ENCODE measurements at regions not wholly inside any gene's neighbourhood (a gene's known extent, or its start where the extent isn't known, plus 50 kb on each side); places are given as distances from the start of the nearest gene placed in this dataset.

GRCh38 chr9:30015073-30015472 is 2369.4 kb upstream of the ACO1 start:
- DNase-seq (ENCODE audit: extremely low read depth in 1 of 4, low spot score in 3 of 4) = no peak
- in situ Hi-C loops (cut with MboI) = no loop called here
- intact Hi-C loops (cut with micrococcal nuclease) = no loop called here
- no TSS peak for BruUV-seq (replicated peaks)
- no peak overlapping the region for H3K9ac ChIP-seq (ENCODE audit: insufficient read depth in 1 of 2, low read depth in 2 of 2, low read length in 2 of 2)
- H3K27me3 ChIP-seq (ENCODE audit: control insufficient read depth in 2 of 2, insufficient read depth in 2 of 2, low read length in 2 of 2) = no peaks in the 10 kb centered on the region
- TF ChIP-seq THAP12 (CRISPR knock-in tag; IDR thresholded peaks at IDR 0.05) = no peak
- TF ChIP-seq GTF2B (IDR thresholded peaks at IDR 0.05; ENCODE audit: extremely low read depth, insufficient read length) = no peak
- TF ChIP-seq CREB5 (CRISPR knock-in tag; IDR thresholded peaks at IDR 0.05) = no peak
- TF ChIP-seq CBFA2T2 (conservative IDR thresholded peaks at IDR 0.05) = no peak
- no peak for TF ChIP-seq HDAC6 (IDR thresholded peaks at IDR 0.05; ENCODE audit: low read depth, low read length)
- TF ChIP-seq NKRF (IDR thresholded peaks at IDR 0.05; ENCODE audit: borderline replicate concordance) = no peak
- no peak for TF ChIP-seq ZNF551 (CRISPR knock-in tag; IDR thresholded peaks at IDR 0.05)
- TF ChIP-seq MIER1 (IDR thresholded peaks at IDR 0.05; ENCODE audit: low read depth) = no peak
- no peak for TF ChIP-seq TEAD1 (CRISPR knock-in tag; IDR thresholded peaks at IDR 0.05)
- no peak for TF ChIP-seq IRF1 (CRISPR knock-in tag; IDR thresholded peaks at IDR 0.05; ENCODE audit: borderline replicate concordance)
- no peak for TF ChIP-seq KLF1 (tag; IDR thresholded peaks at IDR 0.05)
- no peak for TF ChIP-seq HLTF (IDR thresholded peaks at IDR 0.05)
- no peak for TF ChIP-seq ELK3 (CRISPR knock-in tag; IDR thresholded peaks at IDR 0.05)
- no peak for ATAC-seq
- no peaks in the 10 kb centered on the region for H3K36me3 ChIP-seq (ENCODE audit: control insufficient read depth, insufficient read depth, low read length)
- FAIRE-seq = no peak
- no peaks in the 10 kb centered on the region for H3K4me1 ChIP-seq (replicated peaks in 1 of 2; ENCODE audit: control insufficient read depth in 2 of 2, insufficient read depth in 2 of 2, low read length in 2 of 2)
- H2AFZ ChIP-seq (ENCODE audit: low read depth, low read length) = no peak overlapping the region
- no peaks in the 10 kb centered on the region for H3K9me1 ChIP-seq (ENCODE audit: control insufficient read depth, insufficient read depth, low read length)
- H3K27ac ChIP-seq (ENCODE audit: extremely low read depth, low read depth, low read length) = no peak overlapping the region
- H3K4me3 ChIP-seq = no peak overlapping the region
- no CpG with 5 or more reads among the region's 4 CpGs for WGBS (ENCODE audit: insufficient coverage, low coverage, missing lambda C conversion rate)
- no peaks in the 10 kb centered on the region for H4K20me1 ChIP-seq (replicated peaks; ENCODE audit: control insufficient read depth, insufficient read depth, low read length)
- ChIA-PET CTCF (ENCODE audit: low intra/inter-chr PET ratio) (no interaction called here), POLR2A (no interaction called here)
- no peaks in the 10 kb centered on the region for H3K79me2 ChIP-seq (ENCODE audit: control insufficient read depth, insufficient read depth, low read length)
- H3K9me3 ChIP-seq (replicated peaks; ENCODE audit: control insufficient read depth, insufficient read depth, low read depth, low read length) = no peaks in the 10 kb centered on the region
- no peak overlapping the region for H3K4me2 ChIP-seq (ENCODE audit: insufficient read depth, low read length)

All from K562 (cell line).